Ishikawa (cell line): ENCODE measurements at regions not wholly inside any gene's neighbourhood (a gene's known extent, or its start where the extent isn't known, plus 50 kb on each side); places are given as distances from the start of the nearest gene placed in this dataset.

ENCODE experiments used
- RAD21 ChIP-seq: IDR thresholded peaks from 2 replicates; pipeline ENCODE4 v1.6.1; 2012; ENCODE audit warnings: low read depth
- TF ChIP-seq, protein P1 (sequence below): IDR thresholded peaks from 2 replicates; pipeline ENCODE4 v1.6.1; 2012; ENCODE audit warnings: low read depth, mild to moderate bottlenecking

DNA sequence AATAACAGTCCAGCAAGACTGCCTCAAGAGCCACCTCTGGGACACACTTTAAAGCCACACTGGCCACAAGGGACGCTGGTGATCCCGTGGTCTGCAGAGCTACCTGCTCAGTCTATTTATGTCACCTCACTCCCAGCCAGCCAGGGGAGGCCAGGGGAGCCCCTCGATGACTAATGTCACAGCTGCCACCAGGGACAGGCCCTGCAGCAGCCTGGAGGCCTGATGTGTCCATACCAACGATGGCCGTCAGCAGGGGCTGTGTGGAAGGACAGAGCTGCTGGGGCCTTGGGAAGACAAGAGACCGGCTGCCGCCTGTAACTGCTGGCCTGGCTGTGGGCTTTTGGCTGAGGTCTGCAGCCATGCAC is 71.0 kb downstream of the SIK1 start:
- TF ChIP-seq RAD21 = no peak
- TF ChIP-seq, protein P1, sequence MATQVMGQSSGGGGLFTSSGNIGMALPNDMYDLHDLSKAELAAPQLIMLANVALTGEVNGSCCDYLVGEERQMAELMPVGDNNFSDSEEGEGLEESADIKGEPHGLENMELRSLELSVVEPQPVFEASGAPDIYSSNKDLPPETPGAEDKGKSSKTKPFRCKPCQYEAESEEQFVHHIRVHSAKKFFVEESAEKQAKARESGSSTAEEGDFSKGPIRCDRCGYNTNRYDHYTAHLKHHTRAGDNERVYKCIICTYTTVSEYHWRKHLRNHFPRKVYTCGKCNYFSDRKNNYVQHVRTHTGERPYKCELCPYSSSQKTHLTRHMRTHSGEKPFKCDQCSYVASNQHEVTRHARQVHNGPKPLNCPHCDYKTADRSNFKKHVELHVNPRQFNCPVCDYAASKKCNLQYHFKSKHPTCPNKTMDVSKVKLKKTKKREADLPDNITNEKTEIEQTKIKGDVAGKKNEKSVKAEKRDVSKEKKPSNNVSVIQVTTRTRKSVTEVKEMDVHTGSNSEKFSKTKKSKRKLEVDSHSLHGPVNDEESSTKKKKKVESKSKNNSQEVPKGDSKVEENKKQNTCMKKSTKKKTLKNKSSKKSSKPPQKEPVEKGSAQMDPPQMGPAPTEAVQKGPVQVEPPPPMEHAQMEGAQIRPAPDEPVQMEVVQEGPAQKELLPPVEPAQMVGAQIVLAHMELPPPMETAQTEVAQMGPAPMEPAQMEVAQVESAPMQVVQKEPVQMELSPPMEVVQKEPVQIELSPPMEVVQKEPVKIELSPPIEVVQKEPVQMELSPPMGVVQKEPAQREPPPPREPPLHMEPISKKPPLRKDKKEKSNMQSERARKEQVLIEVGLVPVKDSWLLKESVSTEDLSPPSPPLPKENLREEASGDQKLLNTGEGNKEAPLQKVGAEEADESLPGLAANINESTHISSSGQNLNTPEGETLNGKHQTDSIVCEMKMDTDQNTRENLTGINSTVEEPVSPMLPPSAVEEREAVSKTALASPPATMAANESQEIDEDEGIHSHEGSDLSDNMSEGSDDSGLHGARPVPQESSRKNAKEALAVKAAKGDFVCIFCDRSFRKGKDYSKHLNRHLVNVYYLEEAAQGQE = no peak
